WTC11 (cell line): ENCODE measurements at regions not wholly inside any gene's neighbourhood (a gene's known extent, or its start where the extent isn't known, plus 50 kb on each side); places are given as distances from the start of the nearest gene placed in this dataset.

Experiments used
- EMX1 ChIP-seq: fragments of 250-450 bp; sonication (Bioruptor Pico); IDR thresholded peaks from 2 replicates; pipeline ENCODE4 v1.8.0; 2021; ENCODE audit warnings: mild to moderate bottlenecking
- FOXJ3 ChIP-seq: sonication (generic); formaldehyde crosslinking; IDR thresholded peaks from 2 replicates; pipeline ENCODE4 v1.9.0; 2021; ENCODE audit warnings: missing genetic modification reagents, mild to moderate bottlenecking, borderline replicate concordance
- GTF2I ChIP-seq: fragments of 250-450 bp; sonication (Bioruptor Pico); conservative IDR thresholded peaks from 2 replicates; pipeline ENCODE4 v1.4.0; 2021; ENCODE audit warnings: mild to moderate bottlenecking
- JUN ChIP-seq: sonication (generic); formaldehyde crosslinking; IDR thresholded peaks from 2 replicates; pipeline ENCODE4 v1.8.0; 2023; ENCODE audit warnings: mild to moderate bottlenecking, missing genetic modification reagents
- NR1H2 ChIP-seq: sonication (generic); formaldehyde crosslinking; IDR thresholded peaks from 2 replicates; pipeline ENCODE4 v1.9.0; 2021; ENCODE audit warnings: mild to moderate bottlenecking, moderate library complexity, missing genetic modification reagents
- NR2C2 ChIP-seq: sonication (generic); formaldehyde crosslinking; IDR thresholded peaks from 2 replicates; pipeline ENCODE4 v1.8.0; 2022; ENCODE audit warnings: mild to moderate bottlenecking, missing genetic modification reagents
- NR3C1 ChIP-seq: sonication (generic); formaldehyde crosslinking; conservative IDR thresholded peaks from 2 replicates; pipeline ENCODE4 v1.8.1; 2023; ENCODE audit warnings: low read depth, mild to moderate bottlenecking, missing genetic modification reagents
- SP1 ChIP-seq: sonication (generic); formaldehyde crosslinking; conservative IDR thresholded peaks from 2 replicates; pipeline ENCODE4 v1.8.1; 2022; ENCODE audit warnings: missing genetic modification reagents
- TF ChIP-seq, protein P1 (sequence below): fragments of 200-600 bp; IDR thresholded peaks from 2 replicates; pipeline ENCODE4 v1.8.0; 2022; ENCODE audit warnings: antibody characterized with exemption
- TF ChIP-seq, protein P2 (sequence below): sonication (generic); formaldehyde crosslinking; IDR thresholded peaks from 2 replicates; pipeline ENCODE4 v1.8.1; 2023; ENCODE audit warnings: mild to moderate bottlenecking, missing genetic modification reagents, moderate library complexity
- TF ChIP-seq, protein P3 (sequence below): sonication (generic); formaldehyde crosslinking; IDR thresholded peaks from 2 replicates; pipeline ENCODE4 v1.8.1; 2022; ENCODE audit warnings: missing genetic modification reagents, borderline replicate concordance
- TF ChIP-seq, protein P4 (sequence below): sonication (generic); formaldehyde crosslinking; IDR thresholded peaks from 2 replicates; pipeline ENCODE4 v1.8.0; 2022; ENCODE audit warnings: mild to moderate bottlenecking, missing genetic modification reagents
- TF ChIP-seq, protein P5 (sequence below): sonication (generic); formaldehyde crosslinking; IDR thresholded peaks from 2 replicates; pipeline ENCODE4 v1.8.0; 2023; ENCODE audit warnings: missing genetic modification reagents, mild to moderate bottlenecking, borderline replicate concordance

DNA sequence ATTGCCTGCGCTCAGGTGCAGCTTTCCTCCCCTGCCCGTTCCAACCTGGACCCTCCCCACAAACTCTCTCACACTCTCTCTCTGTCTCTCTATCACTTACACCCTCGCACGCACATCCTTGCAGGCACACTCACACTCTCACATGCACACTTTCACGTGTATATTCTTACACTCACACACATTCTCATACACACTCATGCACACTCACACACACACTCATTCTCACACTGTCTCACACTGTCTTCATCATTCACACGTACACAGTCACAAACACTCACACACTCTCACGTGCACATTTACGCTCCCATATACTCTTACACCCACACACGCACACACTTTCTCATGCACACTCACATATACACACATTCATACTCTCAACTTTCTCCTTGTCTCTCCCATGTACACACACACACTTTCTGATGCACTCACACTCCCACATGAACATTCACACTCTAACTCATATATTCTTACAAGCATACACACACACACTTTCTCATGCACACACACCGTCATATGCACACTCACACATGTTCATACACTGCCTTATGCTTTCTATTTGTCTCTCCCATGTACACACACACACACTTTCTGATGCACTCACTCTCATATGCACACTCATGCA, 229.3 kb downstream of the SNX18 start:
- TF ChIP-seq JUN: no peak
- TF ChIP-seq, protein P1, sequence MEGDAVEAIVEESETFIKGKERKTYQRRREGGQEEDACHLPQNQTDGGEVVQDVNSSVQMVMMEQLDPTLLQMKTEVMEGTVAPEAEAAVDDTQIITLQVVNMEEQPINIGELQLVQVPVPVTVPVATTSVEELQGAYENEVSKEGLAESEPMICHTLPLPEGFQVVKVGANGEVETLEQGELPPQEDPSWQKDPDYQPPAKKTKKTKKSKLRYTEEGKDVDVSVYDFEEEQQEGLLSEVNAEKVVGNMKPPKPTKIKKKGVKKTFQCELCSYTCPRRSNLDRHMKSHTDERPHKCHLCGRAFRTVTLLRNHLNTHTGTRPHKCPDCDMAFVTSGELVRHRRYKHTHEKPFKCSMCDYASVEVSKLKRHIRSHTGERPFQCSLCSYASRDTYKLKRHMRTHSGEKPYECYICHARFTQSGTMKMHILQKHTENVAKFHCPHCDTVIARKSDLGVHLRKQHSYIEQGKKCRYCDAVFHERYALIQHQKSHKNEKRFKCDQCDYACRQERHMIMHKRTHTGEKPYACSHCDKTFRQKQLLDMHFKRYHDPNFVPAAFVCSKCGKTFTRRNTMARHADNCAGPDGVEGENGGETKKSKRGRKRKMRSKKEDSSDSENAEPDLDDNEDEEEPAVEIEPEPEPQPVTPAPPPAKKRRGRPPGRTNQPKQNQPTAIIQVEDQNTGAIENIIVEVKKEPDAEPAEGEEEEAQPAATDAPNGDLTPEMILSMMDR: no peak
- TF ChIP-seq, protein P2, sequence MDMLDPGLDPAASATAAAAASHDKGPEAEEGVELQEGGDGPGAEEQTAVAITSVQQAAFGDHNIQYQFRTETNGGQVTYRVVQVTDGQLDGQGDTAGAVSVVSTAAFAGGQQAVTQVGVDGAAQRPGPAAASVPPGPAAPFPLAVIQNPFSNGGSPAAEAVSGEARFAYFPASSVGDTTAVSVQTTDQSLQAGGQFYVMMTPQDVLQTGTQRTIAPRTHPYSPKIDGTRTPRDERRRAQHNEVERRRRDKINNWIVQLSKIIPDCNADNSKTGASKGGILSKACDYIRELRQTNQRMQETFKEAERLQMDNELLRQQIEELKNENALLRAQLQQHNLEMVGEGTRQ (CRISPR knock-in tag): no peak
- TF ChIP-seq, protein P3, sequence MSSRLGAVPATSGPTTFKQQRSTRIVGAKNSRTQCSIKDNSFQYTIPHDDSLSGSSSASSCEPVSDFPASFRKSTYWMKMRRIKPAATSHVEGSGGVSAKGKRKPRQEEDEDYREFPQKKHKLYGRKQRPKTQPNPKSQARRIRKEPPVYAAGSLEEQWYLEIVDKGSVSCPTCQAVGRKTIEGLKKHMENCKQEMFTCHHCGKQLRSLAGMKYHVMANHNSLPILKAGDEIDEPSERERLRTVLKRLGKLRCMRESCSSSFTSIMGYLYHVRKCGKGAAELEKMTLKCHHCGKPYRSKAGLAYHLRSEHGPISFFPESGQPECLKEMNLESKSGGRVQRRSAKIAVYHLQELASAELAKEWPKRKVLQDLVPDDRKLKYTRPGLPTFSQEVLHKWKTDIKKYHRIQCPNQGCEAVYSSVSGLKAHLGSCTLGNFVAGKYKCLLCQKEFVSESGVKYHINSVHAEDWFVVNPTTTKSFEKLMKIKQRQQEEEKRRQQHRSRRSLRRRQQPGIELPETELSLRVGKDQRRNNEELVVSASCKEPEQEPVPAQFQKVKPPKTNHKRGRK: no peak
- TF ChIP-seq FOXJ3: no peak
- no peak for TF ChIP-seq SP1
- no peak for TF ChIP-seq NR2C2 (CRISPR knock-in tag)
- TF ChIP-seq EMX1 (CRISPR knock-in tag): no peak
- TF ChIP-seq NR1H2 (CRISPR knock-in tag): no peak
- TF ChIP-seq, protein P4, sequence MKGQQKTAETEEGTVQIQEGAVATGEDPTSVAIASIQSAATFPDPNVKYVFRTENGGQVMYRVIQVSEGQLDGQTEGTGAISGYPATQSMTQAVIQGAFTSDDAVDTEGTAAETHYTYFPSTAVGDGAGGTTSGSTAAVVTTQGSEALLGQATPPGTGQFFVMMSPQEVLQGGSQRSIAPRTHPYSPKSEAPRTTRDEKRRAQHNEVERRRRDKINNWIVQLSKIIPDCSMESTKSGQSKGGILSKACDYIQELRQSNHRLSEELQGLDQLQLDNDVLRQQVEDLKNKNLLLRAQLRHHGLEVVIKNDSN: no peak
- no peak for TF ChIP-seq GTF2I
- TF ChIP-seq NR3C1: no peak
- TF ChIP-seq, protein P5, sequence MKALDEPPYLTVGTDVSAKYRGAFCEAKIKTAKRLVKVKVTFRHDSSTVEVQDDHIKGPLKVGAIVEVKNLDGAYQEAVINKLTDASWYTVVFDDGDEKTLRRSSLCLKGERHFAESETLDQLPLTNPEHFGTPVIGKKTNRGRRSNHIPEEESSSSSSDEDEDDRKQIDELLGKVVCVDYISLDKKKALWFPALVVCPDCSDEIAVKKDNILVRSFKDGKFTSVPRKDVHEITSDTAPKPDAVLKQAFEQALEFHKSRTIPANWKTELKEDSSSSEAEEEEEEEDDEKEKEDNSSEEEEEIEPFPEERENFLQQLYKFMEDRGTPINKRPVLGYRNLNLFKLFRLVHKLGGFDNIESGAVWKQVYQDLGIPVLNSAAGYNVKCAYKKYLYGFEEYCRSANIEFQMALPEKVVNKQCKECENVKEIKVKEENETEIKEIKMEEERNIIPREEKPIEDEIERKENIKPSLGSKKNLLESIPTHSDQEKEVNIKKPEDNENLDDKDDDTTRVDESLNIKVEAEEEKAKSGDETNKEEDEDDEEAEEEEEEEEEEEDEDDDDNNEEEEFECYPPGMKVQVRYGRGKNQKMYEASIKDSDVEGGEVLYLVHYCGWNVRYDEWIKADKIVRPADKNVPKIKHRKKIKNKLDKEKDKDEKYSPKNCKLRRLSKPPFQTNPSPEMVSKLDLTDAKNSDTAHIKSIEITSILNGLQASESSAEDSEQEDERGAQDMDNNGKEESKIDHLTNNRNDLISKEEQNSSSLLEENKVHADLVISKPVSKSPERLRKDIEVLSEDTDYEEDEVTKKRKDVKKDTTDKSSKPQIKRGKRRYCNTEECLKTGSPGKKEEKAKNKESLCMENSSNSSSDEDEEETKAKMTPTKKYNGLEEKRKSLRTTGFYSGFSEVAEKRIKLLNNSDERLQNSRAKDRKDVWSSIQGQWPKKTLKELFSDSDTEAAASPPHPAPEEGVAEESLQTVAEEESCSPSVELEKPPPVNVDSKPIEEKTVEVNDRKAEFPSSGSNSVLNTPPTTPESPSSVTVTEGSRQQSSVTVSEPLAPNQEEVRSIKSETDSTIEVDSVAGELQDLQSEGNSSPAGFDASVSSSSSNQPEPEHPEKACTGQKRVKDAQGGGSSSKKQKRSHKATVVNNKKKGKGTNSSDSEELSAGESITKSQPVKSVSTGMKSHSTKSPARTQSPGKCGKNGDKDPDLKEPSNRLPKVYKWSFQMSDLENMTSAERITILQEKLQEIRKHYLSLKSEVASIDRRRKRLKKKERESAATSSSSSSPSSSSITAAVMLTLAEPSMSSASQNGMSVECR: no peak
